ENCODE measurements at regions not wholly inside any gene's neighbourhood (a gene's known extent, or its start where the extent isn't known, plus 50 kb on each side); places are given as distances from the start of the nearest gene placed in this dataset.

DNA sequence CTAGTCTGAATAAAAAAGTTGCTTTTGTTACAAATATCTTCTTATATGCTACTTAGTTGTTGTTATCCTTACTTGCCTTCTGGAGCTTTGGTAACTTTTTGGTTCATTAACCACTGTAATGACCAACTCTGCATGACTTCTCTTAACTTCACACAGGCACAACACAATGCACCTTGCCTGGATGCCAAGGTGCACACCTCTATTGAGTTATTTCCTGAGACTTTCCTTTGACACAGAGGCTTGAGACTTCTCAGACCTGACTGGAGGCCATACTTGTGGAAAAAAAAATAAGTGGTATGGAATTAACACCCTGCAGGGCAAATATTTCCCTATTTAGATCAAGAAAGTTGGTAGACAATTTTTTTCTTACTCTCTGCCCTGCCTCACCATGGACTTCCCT is 1925.6 kb downstream of the EFNA5 start:
- no peak for DNase-seq

- no peak for DNase-seq
These were observed 1930.5 kb downstream of the EFNA5 start for GRCh38 chr5:105740242-105740641.

GRCh38 chr5:105739732-105740131 is 1931.0 kb downstream of the EFNA5 start:
- DNase-seq = no peak

DNA sequence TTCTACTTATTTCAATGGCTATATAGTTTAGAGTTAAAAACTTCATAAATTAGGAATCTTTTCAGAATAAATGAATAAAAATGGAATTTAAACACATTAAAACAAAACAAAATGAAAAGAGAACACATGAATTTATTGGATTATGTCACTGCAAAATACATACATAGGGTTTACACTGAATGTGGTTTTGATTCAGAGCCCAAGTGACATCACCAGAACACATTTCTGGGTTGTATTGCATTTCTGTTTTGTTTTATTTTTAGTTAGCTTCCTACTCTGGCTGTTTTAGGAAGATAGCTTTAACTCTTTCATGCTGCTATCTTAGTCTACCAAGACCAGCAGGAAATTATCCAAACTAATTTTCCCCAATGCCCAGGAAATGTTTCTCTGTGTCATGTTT is 1935.0 kb downstream of the EFNA5 start:
- no peak for DNase-seq

DNA sequence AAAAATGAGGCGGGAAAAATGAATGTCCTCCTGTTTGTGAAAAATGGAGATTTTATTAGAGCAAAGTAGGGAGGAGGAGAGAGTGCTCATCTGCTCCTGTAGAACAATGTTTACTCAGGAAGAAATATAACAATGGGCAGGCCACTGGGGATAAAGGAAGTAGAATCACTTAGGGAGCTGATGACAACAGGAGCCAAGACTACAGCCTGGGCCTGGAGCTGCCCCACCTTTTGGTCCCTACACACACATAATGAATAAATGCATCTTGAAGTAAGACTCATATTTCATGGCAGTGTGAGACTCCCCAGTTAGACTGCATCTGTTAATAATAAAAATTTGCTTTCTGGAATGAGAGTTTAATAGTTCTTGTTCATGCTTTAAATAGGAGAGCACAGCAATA is 1939.8 kb downstream of the EFNA5 start:
- no peak for DNase-seq

DNA sequence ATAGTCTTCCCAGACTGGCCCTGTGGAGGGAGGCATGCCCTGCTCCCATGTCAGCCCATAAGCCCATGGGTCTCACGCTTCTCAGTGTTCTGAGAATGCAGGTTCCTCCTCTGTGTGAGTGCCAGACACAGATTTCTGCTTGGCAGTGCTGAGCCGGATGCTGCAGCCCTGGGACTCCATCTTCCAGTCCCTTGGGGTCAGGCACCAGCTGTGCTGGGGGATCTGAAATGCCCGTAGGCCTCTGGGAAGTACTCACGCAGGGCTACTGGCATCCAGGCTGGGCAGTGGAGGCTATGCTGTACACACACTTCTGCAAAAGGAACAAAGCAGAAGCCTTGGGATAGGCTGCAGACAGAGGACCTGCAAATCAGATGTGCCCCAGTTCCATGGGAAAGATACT is 1944.6 kb downstream of the EFNA5 start:
- no peak for DNase-seq

DNA sequence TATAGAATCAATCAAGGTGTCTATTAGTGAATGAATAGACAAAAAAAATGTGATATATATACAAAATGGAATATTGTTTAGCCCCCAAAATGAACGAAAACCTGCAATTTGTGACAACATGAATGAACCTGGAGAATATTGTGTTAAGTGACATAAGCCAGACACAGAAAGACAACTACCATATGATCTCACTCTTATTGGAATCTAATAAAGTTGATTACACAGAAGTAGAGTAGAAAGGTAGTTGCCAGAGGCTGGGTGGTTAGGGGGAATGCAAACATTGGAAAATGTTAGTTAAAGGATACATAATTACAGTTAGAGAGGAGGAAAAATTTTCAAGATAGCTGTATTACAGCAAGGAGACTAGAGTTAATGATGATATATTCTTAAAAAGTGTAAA is 1962.3 kb downstream of the EFNA5 start:
- no peak for DNase-seq

- DNase-seq = no peak
These were observed 1968.4 kb downstream of the EFNA5 start for GRCh38 chr5:105702323-105702722.

DNA sequence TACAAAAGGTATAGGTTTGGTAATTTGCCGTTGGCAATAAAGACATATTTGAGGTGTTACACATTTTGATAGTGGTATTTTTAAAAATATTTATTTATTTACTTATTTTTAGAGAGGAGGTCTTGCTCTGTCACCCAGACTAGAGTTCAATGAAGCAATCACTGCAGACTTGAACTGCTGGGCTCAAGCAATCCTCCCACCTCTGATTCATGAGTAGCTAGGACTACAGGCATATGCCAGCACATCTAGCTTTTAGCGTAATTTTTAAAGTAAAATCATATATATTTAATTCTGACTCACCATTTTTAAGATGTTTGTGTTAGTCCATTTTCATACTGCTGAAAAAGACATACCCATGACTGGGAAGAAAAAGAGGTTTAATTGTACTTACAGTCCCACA is 1974.3 kb downstream of the EFNA5 start:
- no peak for DNase-seq

DNA sequence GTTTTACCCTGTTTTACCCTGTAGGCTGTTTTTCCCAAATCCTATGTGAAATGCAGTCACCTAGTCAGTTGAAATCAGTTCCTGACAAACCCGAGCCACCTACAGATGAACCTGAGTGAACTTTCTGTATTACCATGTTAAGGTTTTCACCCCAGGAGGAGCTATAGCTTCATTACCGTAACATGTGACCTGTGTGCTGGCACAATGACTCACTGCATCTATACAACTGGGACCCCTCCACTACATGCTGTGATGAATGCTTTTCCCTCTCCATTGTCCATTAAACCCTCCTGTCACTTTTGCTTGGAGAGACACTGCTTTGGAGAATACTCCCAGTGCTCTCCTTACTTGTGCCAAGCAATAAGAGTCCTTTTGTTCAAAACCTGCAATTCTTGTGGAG is 1974.8 kb downstream of the EFNA5 start:
- DNase-seq = no peak

DNA sequence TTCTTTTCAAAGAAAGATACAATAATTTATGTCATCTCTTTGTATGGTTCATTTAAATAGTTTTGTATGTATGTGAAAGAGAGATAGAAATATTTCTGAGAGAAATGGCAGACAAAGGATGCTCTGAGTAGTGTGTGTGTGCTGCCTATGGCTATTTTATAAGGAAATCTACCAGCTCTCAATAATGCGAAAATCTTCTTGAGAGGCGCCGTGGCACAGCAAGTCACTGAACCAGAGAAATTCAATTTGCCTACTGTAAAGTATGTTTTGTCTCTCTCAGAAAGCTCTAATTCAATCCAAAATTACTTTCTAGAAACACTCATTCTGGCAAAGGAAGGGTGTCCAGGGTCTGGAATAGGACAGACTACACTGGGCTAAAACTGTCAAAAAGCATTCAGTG is 1981.1 kb downstream of the EFNA5 start:
- no peak for DNase-seq

DNA sequence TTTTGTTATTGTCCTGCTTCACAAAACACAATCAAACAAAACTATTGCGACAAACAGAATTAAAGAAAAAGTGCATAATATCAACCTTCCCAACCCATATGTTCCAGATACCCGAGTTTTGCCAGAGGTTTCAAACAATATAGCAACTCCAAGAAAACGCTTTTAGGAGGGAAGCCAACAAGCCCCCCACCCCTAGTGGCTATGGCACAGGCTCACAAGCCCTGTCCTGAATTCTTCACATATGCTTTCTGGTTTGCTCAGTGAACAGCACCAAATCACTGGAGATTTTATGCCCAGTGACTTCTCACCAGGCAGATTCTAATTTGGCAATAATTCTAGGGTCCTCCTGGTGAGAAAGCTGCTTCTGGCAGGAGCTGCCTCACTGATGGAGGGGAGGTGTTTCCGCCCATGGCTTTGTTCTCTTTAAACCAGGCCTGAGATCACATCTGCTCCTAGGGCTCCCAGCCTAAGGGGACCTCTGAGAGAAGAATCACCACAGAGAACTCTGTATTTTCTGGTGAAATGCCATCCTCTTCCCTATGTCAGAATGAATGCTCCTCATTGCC is 1982.4 kb downstream of the EFNA5 start:
- DNase-seq = no peak

DNA sequence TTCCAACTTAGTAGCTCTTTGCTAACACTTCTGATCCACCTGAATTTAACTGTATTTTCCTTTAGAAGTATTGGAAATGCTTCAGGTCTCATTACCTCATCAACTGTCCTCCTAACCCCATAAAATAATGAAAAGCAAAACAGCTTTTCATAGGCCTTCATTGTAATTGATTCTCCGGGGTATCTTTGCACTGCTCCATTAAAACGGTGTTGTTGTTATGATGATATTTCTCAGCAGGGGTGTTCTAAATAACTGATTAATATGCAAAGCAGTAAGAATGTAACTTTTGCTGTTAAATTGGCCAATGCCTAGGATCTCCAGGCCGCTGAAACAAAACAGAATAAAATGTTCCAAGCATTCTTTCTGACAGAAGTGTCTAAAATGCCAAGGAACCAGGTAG is 1983.2 kb downstream of the EFNA5 start:
- no peak for DNase-seq

GRCh38 chr5:105685884-105686283 is 1984.9 kb downstream of the EFNA5 start:
- no peak for DNase-seq

DNA sequence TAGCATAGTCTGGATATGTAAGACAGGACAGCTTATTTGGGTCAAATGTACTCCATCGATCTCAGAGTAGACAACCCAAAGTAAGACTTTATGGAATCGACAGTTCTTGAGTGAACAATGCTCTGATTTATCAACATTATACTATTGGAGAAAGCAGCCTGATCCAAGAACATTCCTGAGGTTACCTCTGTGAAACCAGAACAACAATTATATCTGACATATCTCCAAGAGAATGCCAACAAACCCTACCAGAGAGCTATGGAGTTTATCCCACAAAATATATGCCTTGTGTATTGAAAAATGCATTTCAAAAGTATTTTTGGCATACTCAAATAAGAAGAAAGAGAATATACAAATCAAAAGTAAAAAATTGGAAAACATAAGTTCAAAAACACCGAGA is 1985.9 kb downstream of the EFNA5 start:
- DNase-seq = no peak

DNA sequence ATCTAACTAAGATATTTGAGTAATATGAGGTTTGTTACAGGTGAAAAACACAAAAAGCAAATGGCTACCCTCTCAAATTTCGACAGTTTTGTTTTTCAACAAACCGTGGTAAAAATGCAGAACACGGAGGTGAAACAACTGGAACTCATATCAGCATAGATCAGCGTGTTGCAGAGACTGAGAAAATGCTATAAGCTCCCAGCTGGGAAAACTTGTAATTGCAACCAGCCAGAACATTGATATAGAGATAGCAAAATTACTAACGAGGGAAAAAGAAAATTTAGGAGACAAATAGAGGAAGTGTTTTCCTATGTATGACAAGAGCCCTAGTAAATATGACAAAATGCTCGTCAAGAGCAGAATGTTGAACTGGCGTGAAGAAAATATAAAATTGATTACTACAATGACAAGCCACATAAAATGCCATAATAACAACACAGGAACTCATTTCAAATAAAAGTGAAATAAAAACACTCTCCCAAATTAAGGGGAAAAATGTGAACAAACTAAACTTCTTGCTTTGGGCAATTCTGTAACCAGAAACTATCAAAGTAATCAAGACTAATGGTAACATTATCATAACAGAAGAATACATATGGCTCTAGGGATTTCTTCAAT is 1989.8 kb downstream of the EFNA5 start:
- no peak for DNase-seq

DNA sequence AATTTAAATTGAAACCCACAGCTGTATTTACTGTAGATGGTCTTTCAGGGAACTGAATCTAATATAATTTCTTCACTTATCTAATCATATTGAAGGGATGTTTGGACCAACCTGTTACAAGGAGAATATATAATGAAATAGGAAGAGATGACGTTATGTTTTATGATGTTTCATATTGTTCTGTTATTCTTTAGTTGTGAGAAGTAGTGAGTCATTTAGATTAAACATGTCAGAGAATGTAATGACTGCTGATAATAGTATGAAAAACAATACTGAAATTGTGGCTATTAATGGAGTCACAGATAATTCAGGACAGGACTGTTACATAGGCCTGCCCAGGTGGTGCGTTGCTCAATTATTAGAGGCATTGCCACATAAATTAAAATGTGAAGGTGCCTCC is 1993.4 kb downstream of the EFNA5 start:
- no peak for DNase-seq

DNA sequence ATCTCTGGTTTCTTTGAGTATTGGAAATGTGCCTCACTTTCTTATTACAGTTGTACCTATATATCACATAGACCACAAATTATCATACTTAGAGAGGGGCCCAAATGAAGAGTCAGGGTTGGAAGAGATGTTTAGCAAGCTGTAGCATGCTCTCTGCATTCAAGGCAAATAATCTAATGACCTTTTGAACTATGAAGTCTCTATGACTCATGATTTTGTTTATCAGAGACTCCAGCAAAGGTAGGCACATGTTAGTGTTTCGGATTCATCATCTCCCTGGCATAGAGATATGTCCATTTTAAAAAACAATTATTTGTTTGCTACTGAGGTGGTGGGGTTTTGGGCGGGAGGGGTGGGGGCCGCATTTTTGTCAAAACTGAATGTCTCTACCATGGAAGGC is 2000.1 kb downstream of the EFNA5 start:
- DNase-seq = no peak

- no peak for DNase-seq
These were observed 2007.1 kb downstream of the EFNA5 start for GRCh38 chr5:105663671-105664070.

- DNase-seq = no peak
These were observed 2011.3 kb downstream of the EFNA5 start for GRCh38 chr5:105659396-105659795.

GRCh38 chr5:105640328-105640727 is 2030.4 kb downstream of the EFNA5 start:
- no peak for DNase-seq

- no peak for DNase-seq
These were observed 2031.2 kb downstream of the EFNA5 start for GRCh38 chr5:105639511-105639910.

DNA sequence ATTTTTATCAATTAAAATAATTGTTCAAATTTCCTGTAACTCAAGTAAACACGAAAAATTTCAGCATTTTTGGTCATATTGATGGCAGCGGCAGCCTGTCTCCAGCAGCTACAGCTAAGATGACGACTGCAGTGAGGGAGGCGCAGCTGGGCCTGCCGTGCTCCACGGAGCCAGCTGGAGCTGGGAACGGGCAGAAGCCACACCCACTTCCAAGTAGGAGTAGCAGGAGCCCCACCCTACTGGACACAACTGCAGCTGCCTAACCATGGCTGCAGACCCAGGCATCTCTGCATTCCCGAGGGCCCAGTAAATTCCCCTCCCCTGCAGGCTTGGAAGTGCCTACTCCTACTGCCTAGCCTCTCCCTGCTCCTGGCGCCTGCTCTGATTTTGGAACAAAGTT is 2031.7 kb downstream of the EFNA5 start:
- DNase-seq = no peak

- no peak for DNase-seq
These were observed 2032.3 kb downstream of the EFNA5 start for GRCh38 chr5:105638437-105638836.

- no peak for DNase-seq
These were observed 2038.7 kb downstream of the EFNA5 start for GRCh38 chr5:105632043-105632442.

All from activated CD4-positive, CD25-positive, alpha-beta regulatory T cell treated with anti-CD3 and anti-CD28 coated beads, Interleukin-2, amount 50 U/mL, for 72 hours (primary cell).